ENCODE measurements at regions not wholly inside any gene's neighbourhood (a gene's known extent, or its start where the extent isn't known, plus 50 kb on each side); places are given as distances from the start of the nearest gene placed in this dataset.

GRCh38 chr5:96576876-96577275 lies 85.3 kb upstream of the CAST start:
- TF ChIP-seq CTCF (IDR thresholded peaks at IDR 0.05), result no peak
- no peak for TF ChIP-seq EP300 (IDR thresholded peaks at IDR 0.05)
- no peak for TF ChIP-seq POLR2A (IDR thresholded peaks at IDR 0.05)
- WGBS, 3 donors, result 90 to 92% (median 92%) methylated on average over 3 of the region's 3 CpGs
- intact Hi-C loops (cut with DNase I), result no loop called here

GRCh38 chr5:96577909-96578308 lies 84.3 kb upstream of the CAST start:
- DNase-seq, result no peak
- no peaks in the 10 kb centered on the region for H3K27me3 ChIP-seq
- TF ChIP-seq POLR2A (IDR thresholded peaks at IDR 0.05) (no peak), CTCF (IDR thresholded peaks at IDR 0.05) (no peak), EP300 (IDR thresholded peaks at IDR 0.05) (no peak)
- H3K36me3 ChIP-seq, result no peaks in the 10 kb centered on the region
- intact Hi-C loops (cut with DNase I), result no loop called here
- H3K4me1 ChIP-seq (ENCODE audit: insufficient read depth), result no peaks in the 10 kb centered on the region
- H3K4me3 ChIP-seq, result no peak overlapping the region
- H3K9me3 ChIP-seq, result no peaks in the 10 kb centered on the region
- H3K27ac ChIP-seq, result no peak overlapping the region

More at GRCh38 chr5:96576876-96577275, 85.3 kb upstream of the CAST start:
- H3K9me3 ChIP-seq, result no peaks in the 10 kb centered on the region
- no peak overlapping the region for H3K27ac ChIP-seq
- H3K4me1 ChIP-seq (ENCODE audit: insufficient read depth), result no peaks in the 10 kb centered on the region
- H3K27me3 ChIP-seq, result no peaks in the 10 kb centered on the region
- H3K4me3 ChIP-seq, result no peak overlapping the region
- no peaks in the 10 kb centered on the region for H3K36me3 ChIP-seq
- no peak for DNase-seq

- TF ChIP-seq CTCF (IDR thresholded peaks at IDR 0.05), result no peak
- no peak for TF ChIP-seq EP300 (IDR thresholded peaks at IDR 0.05)
- TF ChIP-seq POLR2A (IDR thresholded peaks at IDR 0.05), result no peak
- Histone ChIP-seq H3K4me1 (ENCODE audit: insufficient read depth) (no peaks in the 10 kb centered on the region), H3K4me3 (no peak overlapping the region), H3K9me3 (no peaks in the 10 kb centered on the region), H3K36me3 (no peaks in the 10 kb centered on the region), H3K27me3 (no peaks in the 10 kb centered on the region), H3K27ac (no peak overlapping the region)
- WGBS, 3 donors, result 88 to 91% (median 89%) methylated on average over 2 of the region's 2 CpGs
- intact Hi-C loops (cut with DNase I), result no loop called here
- no peak for DNase-seq
Observed at GRCh38 chr5:96579711-96580110, 82.5 kb upstream of the CAST start.

- WGBS, 3 donors, result 78 to 84% (median 79%) methylated on average over 11 of the region's 11 CpGs
- intact Hi-C loops (cut with DNase I), result no loop called here
- H3K27ac ChIP-seq, result no peak overlapping the region
- H3K4me3 ChIP-seq, result no peak overlapping the region
- no peaks in the 10 kb centered on the region for H3K9me3 ChIP-seq
- no peak for TF ChIP-seq CTCF (IDR thresholded peaks at IDR 0.05)
- TF ChIP-seq EP300 (IDR thresholded peaks at IDR 0.05), result no peak
- TF ChIP-seq POLR2A (IDR thresholded peaks at IDR 0.05), result no peak
- no peak for DNase-seq
- no peaks in the 10 kb centered on the region for H3K4me1 ChIP-seq (ENCODE audit: insufficient read depth)
- no peaks in the 10 kb centered on the region for H3K27me3 ChIP-seq
- no peaks in the 10 kb centered on the region for H3K36me3 ChIP-seq
Observed at GRCh38 chr5:96582343-96582742, 79.8 kb upstream of the CAST start.

GRCh38 chr5:96584712-96585111 lies 77.5 kb upstream of the CAST start:
- Histone ChIP-seq H3K9me3 (no peaks in the 10 kb centered on the region), H3K36me3 (no peaks in the 10 kb centered on the region), H3K4me3 (no peak overlapping the region), H3K27ac (no peak overlapping the region), H3K27me3 (no peaks in the 10 kb centered on the region), H3K4me1 (ENCODE audit: insufficient read depth) (no peaks in the 10 kb centered on the region)
- whole genome bisulfite sequencing, 3 donors, result 65 to 77% (median 66%) methylated on average over 6 of the region's 6 CpGs
- no peak for DNase-seq
- intact Hi-C loops (cut with DNase I), result no loop called here
- TF ChIP-seq EP300 (IDR thresholded peaks at IDR 0.05) (no peak), POLR2A (IDR thresholded peaks at IDR 0.05) (no peak), CTCF (IDR thresholded peaks at IDR 0.05) (no peak)

Measured in ovary (tissue), 7 donors.